ENCODE measurements at regions not wholly inside any gene's neighbourhood (a gene's known extent, or its start where the extent isn't known, plus 50 kb on each side); places are given as distances from the start of the nearest gene placed in this dataset.

GRCh38 chr9:99425923-99426842 is 204.1 kb downstream of the SEC61B start:
- ATAC-seq (ENCODE audit: insufficient read depth, low read depth), result no peak
- Histone ChIP-seq H3K79me2 (ENCODE audit: insufficient read depth, low read length) (no peaks in the 10 kb centered on the region), H2AFZ (ENCODE audit: low read depth, low read length) (no peak overlapping the region), H3K9ac (ENCODE audit: low read depth, low read length) (no peak overlapping the region), H3K9me3 (ENCODE audit: insufficient read depth, low read length, severe bottlenecking) (no peaks in the 10 kb centered on the region), H3K4me2 (ENCODE audit: insufficient read depth, low read length) (no peak overlapping the region), H3K4me3 (ENCODE audit: low read depth in 1 of 2, low read length in 2 of 2) (no peak overlapping the region), H3K36me3 (ENCODE audit: insufficient read depth, low read length) (no peaks in the 10 kb centered on the region), H3K27ac (ENCODE audit: low read length) (no peak overlapping the region), H3K4me1 (ENCODE audit: insufficient read depth, low read length) (no peaks in the 10 kb centered on the region), H3K27me3 (ENCODE audit: insufficient read depth, low read length, poor library complexity) (no peaks in the 10 kb centered on the region), H4K20me1 (ENCODE audit: insufficient read depth, low read length) (no peaks in the 10 kb centered on the region)
- no peak for DNase-seq
- TF ChIP-seq CTCF (IDR thresholded peaks at IDR 0.05; ENCODE audit: borderline replicate concordance, extremely low read depth, low read length, poor library complexity, severe bottlenecking), result no peak
- TF ChIP-seq EZH2 (IDR thresholded peaks at IDR 0.05; ENCODE audit: borderline replicate concordance, low read depth, low read length, severe bottlenecking), result no peak

DNA sequence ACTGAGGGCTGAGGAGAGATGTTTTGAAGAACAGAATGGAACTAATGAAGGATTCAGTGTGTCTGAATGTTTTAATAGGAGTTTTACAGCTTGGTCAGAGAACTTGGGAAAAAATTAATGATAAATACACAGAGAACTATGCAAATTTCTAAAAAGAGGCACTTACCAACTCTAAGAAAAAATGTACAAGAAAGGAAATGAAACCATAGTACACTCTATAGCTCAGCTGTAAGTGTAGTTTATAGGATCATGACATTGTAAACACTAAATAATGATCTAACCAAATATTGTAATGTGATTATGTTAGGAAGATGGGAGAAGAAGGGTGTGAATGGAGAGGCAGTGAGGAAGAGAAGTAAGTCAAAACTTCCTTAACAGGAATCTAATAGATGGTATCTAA is 205.2 kb downstream of the SEC61B start:
- H3K27me3 ChIP-seq (ENCODE audit: insufficient read depth, low read length, poor library complexity), result no peaks in the 10 kb centered on the region
- H4K20me1 ChIP-seq (ENCODE audit: insufficient read depth, low read length), result no peaks in the 10 kb centered on the region
- ATAC-seq (ENCODE audit: insufficient read depth, low read depth) (no peak), DNase-seq (no peak)
- no peaks in the 10 kb centered on the region for H3K4me1 ChIP-seq (ENCODE audit: insufficient read depth, low read length)
- TF ChIP-seq EZH2 (IDR thresholded peaks at IDR 0.05; ENCODE audit: borderline replicate concordance, low read depth, low read length, severe bottlenecking), result no peak
- TF ChIP-seq CTCF (IDR thresholded peaks at IDR 0.05; ENCODE audit: borderline replicate concordance, extremely low read depth, low read length, poor library complexity, severe bottlenecking), result no peak
- H3K9me3 ChIP-seq (ENCODE audit: insufficient read depth, low read length, severe bottlenecking), result no peaks in the 10 kb centered on the region
- H3K9ac ChIP-seq (ENCODE audit: low read depth, low read length), result no peak overlapping the region
- no peak overlapping the region for H2AFZ ChIP-seq (ENCODE audit: low read depth, low read length)
- no peak overlapping the region for H3K4me3 ChIP-seq (ENCODE audit: low read depth in 1 of 2, low read length in 2 of 2)
- H3K27ac ChIP-seq (ENCODE audit: low read length), result no peak overlapping the region
- no peak overlapping the region for H3K4me2 ChIP-seq (ENCODE audit: insufficient read depth, low read length)
- H3K36me3 ChIP-seq (ENCODE audit: insufficient read depth, low read length), result no peaks in the 10 kb centered on the region
- no peaks in the 10 kb centered on the region for H3K79me2 ChIP-seq (ENCODE audit: insufficient read depth, low read length)

DNA sequence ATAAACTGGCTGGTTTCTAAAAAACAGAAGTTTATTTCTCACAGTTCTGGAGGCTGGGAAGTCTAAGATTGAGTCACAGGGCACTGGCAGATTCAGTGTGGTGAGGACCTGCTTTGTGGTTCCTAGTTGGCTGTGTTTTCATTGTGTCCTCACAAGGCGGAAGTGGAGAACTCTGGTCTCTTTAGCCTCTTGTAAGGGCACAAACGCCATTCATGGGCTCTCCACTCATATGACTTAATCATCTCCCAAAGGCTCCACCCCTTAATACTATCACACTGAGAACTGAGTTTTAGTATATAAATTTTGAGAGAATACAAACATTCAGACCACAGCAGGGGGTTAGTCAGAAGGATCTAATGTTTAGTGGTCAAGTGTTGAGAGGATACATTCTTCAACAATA is 208.2 kb downstream of the SEC61B start:
- DNase-seq (no peak), ATAC-seq (ENCODE audit: insufficient read depth, low read depth) (no peak)
- Histone ChIP-seq H3K9me3 (ENCODE audit: insufficient read depth, low read length, severe bottlenecking) (no peaks in the 10 kb centered on the region), H3K36me3 (ENCODE audit: insufficient read depth, low read length) (no peaks in the 10 kb centered on the region), H3K4me1 (ENCODE audit: insufficient read depth, low read length) (no peaks in the 10 kb centered on the region), H3K4me3 (ENCODE audit: low read depth in 1 of 2, low read length in 2 of 2) (no peak overlapping the region), H3K27ac (ENCODE audit: low read length) (no peak overlapping the region), H3K9ac (ENCODE audit: low read depth, low read length) (no peak overlapping the region), H2AFZ (ENCODE audit: low read depth, low read length) (no peak overlapping the region), H3K27me3 (ENCODE audit: insufficient read depth, low read length, poor library complexity) (no peaks in the 10 kb centered on the region), H3K4me2 (ENCODE audit: insufficient read depth, low read length) (no peak overlapping the region), H3K79me2 (ENCODE audit: insufficient read depth, low read length) (no peaks in the 10 kb centered on the region), H4K20me1 (ENCODE audit: insufficient read depth, low read length) (no peaks in the 10 kb centered on the region)
- TF ChIP-seq EZH2 (IDR thresholded peaks at IDR 0.05; ENCODE audit: borderline replicate concordance, low read depth, low read length, severe bottlenecking), result no peak

DNA sequence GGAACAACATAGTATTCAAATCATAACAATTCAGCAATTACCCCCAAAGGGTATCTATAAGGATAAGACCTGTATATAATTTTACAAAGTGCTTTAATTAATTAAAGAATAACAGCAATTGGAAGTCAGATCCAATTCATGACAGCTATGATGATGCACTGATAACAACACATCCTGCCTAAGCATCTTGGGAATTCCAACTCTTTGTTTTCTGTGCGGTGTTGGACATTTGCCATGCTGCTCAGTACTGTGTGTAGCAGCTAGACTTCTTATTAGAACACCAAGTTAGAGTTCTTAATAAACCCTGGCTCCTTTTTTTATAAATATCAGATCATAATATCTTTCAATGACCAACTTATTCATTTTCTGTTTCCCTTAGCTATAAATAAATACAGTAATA is 209.0 kb downstream of the SEC61B start:
- H3K4me3 ChIP-seq (ENCODE audit: low read depth in 1 of 2, low read length in 2 of 2), result no peak overlapping the region
- H3K27me3 ChIP-seq (ENCODE audit: insufficient read depth, low read length, poor library complexity), result no peaks in the 10 kb centered on the region
- no peak for DNase-seq
- no peaks in the 10 kb centered on the region for H3K79me2 ChIP-seq (ENCODE audit: insufficient read depth, low read length)
- no peak overlapping the region for H3K4me2 ChIP-seq (ENCODE audit: insufficient read depth, low read length)
- no peaks in the 10 kb centered on the region for H3K9me3 ChIP-seq (ENCODE audit: insufficient read depth, low read length, severe bottlenecking)
- ATAC-seq (ENCODE audit: insufficient read depth, low read depth), result no peak
- no peak for TF ChIP-seq CTCF (IDR thresholded peaks at IDR 0.05; ENCODE audit: borderline replicate concordance, extremely low read depth, low read length, poor library complexity, severe bottlenecking)
- no peak for TF ChIP-seq EZH2 (IDR thresholded peaks at IDR 0.05; ENCODE audit: borderline replicate concordance, low read depth, low read length, severe bottlenecking)
- H3K36me3 ChIP-seq (ENCODE audit: insufficient read depth, low read length), result no peaks in the 10 kb centered on the region
- no peaks in the 10 kb centered on the region for H3K4me1 ChIP-seq (ENCODE audit: insufficient read depth, low read length)
- no peaks in the 10 kb centered on the region for H4K20me1 ChIP-seq (ENCODE audit: insufficient read depth, low read length)
- no peak overlapping the region for H3K27ac ChIP-seq (ENCODE audit: low read length)
- H3K9ac ChIP-seq (ENCODE audit: low read depth, low read length), result no peak overlapping the region
- H2AFZ ChIP-seq (ENCODE audit: low read depth, low read length), result no peak overlapping the region

Measured in DND-41 (cell line).